ENCODE measurements at regions not wholly inside any gene's neighbourhood (a gene's known extent, or its start where the extent isn't known, plus 50 kb on each side); places are given as distances from the start of the nearest gene placed in this dataset.

- Histone ChIP-seq H3K4me3 (no peak overlapping the region), H3K27ac (no peak overlapping the region), H3K36me3 (no peaks in the 10 kb centered on the region), H3K27me3 (ENCODE audit: low read depth) (no peaks in the 10 kb centered on the region), H3K9me3 (peaks cover 3% of the 10 kb centered on the region), H3K4me1 (no peaks in the 10 kb centered on the region)
- intact Hi-C loops (cut with DNase I), result no loop called here
- no peak for DNase-seq
- TF ChIP-seq CTCF (IDR thresholded peaks at IDR 0.05), result no peak
- no peak for ATAC-seq
Measured at GRCh38 chr20:24366336-24367004, 103.0 kb upstream of the SYNDIG1 start.

GRCh38 chr20:24365670-24366069 lies 103.8 kb upstream of the SYNDIG1 start:
- Histone ChIP-seq H3K4me3 (no peak overlapping the region), H3K27me3 (ENCODE audit: low read depth) (no peaks in the 10 kb centered on the region), H3K9me3 (peaks cover 3% of the 10 kb centered on the region), H3K4me1 (no peaks in the 10 kb centered on the region), H3K27ac (no peak overlapping the region), H3K36me3 (no peaks in the 10 kb centered on the region)
- intact Hi-C loops (cut with DNase I), result no loop called here
- no peak for TF ChIP-seq CTCF (IDR thresholded peaks at IDR 0.05)
- ATAC-seq, result no peak
- DNase-seq, result no peak

GRCh38 chr20:24364482-24364881 lies 104.9 kb upstream of the SYNDIG1 start:
- DNase-seq (no peak), ATAC-seq (no peak)
- Histone ChIP-seq H3K9me3 (peaks cover 3% of the 10 kb centered on the region), H3K4me3 (no peak overlapping the region), H3K4me1 (no peaks in the 10 kb centered on the region), H3K27me3 (ENCODE audit: low read depth) (no peaks in the 10 kb centered on the region), H3K27ac (no peak overlapping the region), H3K36me3 (no peaks in the 10 kb centered on the region)
- intact Hi-C loops (cut with DNase I), result no loop called here
- TF ChIP-seq CTCF (IDR thresholded peaks at IDR 0.05), result no peak

- H3K4me3 ChIP-seq, result no peak overlapping the region
- ATAC-seq (no peak), DNase-seq (no peak)
- H3K27ac ChIP-seq, result no peak overlapping the region
- intact Hi-C loops (cut with DNase I), result no loop called here
- H3K4me1 ChIP-seq, result no peaks in the 10 kb centered on the region
- H3K9me3 ChIP-seq, result peaks cover 3% of the 10 kb centered on the region
- no peaks in the 10 kb centered on the region for H3K27me3 ChIP-seq (ENCODE audit: low read depth)
- no peaks in the 10 kb centered on the region for H3K36me3 ChIP-seq
- no peak for TF ChIP-seq CTCF (IDR thresholded peaks at IDR 0.05)
Measured at GRCh38 chr20:24363031-24363430, 106.4 kb upstream of the SYNDIG1 start.

- H3K27ac ChIP-seq, result no peak overlapping the region
- H3K4me1 ChIP-seq, result no peaks in the 10 kb centered on the region
- H3K9me3 ChIP-seq, result peaks cover 3% of the 10 kb centered on the region
- no peak for ATAC-seq
- no peak for DNase-seq
- intact Hi-C loops (cut with DNase I), result no loop called here
- TF ChIP-seq CTCF (IDR thresholded peaks at IDR 0.05), result no peak
- no peaks in the 10 kb centered on the region for H3K36me3 ChIP-seq
- no peak overlapping the region for H3K4me3 ChIP-seq
- no peaks in the 10 kb centered on the region for H3K27me3 ChIP-seq (ENCODE audit: low read depth)
Measured at GRCh38 chr20:24362080-24362479, 107.3 kb upstream of the SYNDIG1 start.
